GM12878 (cell line): ENCODE measurements at regions not wholly inside any gene's neighbourhood (a gene's known extent, or its start where the extent isn't known, plus 50 kb on each side); places are given as distances from the start of the nearest gene placed in this dataset.

Source experiments
- ATAC-seq: fragments of 200-7000 bp; cut with Tn5 transposase; 3 replicates; pipeline ENCODE4 v1.9.1; 2020; ENCODE audit warnings: mild to moderate bottlenecking, moderate library complexity
- BruUV-seq: library from RNA; stranded (reverse); fragments of 400-500 nt; replicated peaks from 2 replicates; lab custom pipeline; 2021; lab: Mats Ljungman, UMichigan
- CTCF ChIA-PET: fragments of 300-600 bp; sonication (Branson Sonifier 250); formaldehyde crosslinking; extraction: SDS; loops from one replicate; lab custom pipeline; 2021; ENCODE audit warnings: inconsistent platforms; lab: Yijun Ruan, JAX
- POLR2A ChIA-PET: fragments of 350-600 bp; formaldehyde crosslinking; extraction: SDS; loops from one replicate; lab custom pipeline; 2021; ENCODE audit warnings: inconsistent platforms; lab: Charles Lee
- RAD21 ChIA-PET: fragments of 300-600 bp; sonication (Branson Sonifier 250); formaldehyde crosslinking; loops from one replicate; lab custom pipeline; 2023; ENCODE audit warnings: antibody characterized with exemption; ENCODE audit not compliant: unreplicated experiment; lab: Charles Lee
- SMC1A ChIA-PET: fragments of 300-600 bp; sonication (Branson Sonifier 250); formaldehyde crosslinking; loops from one replicate; lab custom pipeline; 2023; ENCODE audit not compliant: unreplicated experiment, uncharacterized antibody; lab: Charles Lee
- DNase-seq: peaks from one replicate; pipeline ENCODE4 v3.0.0-alpha.2; 2011; ENCODE audit warnings: low read depth, low spot score
- FAIRE-seq: peaks from 3 replicates; lab custom pipeline; 2011; peaks lifted over from hg19 to GRCh38; lab: Jason Lieb, UNC
- H2AFZ ChIP-seq: 2 replicates; pipeline ENCODE4 v1.6.0; 2011; ENCODE audit warnings: low read depth, low read length, control low read depth; ENCODE audit not compliant: control insufficient read depth
- H3K27ac ChIP-seq: 2 replicates; pipeline ENCODE4 v1.5.1; 2011; ENCODE audit warnings: control low read depth; ENCODE audit not compliant: control insufficient read depth, insufficient read depth
- H3K27me3 ChIP-seq, 2 experiments: replicated peaks in 1 of 2; 2 replicates each; pipeline versions ENCODE4 v1.6.0 to v1.6.1; 2011; ENCODE audit warnings: low read length in 1 of 2; ENCODE audit not compliant: control insufficient read depth in 2 of 2, insufficient read depth in 2 of 2
- H3K36me3 ChIP-seq, 2 experiments: 2 replicates each; pipeline ENCODE4 v1.5.1; 2011; ENCODE audit warnings: low read length in 1 of 2; ENCODE audit not compliant: control insufficient read depth in 2 of 2, insufficient read depth in 2 of 2
- H3K4me1 ChIP-seq: 2 replicates; pipeline ENCODE4 v1.6.1; 2011; ENCODE audit warnings: mild to moderate bottlenecking, low read length, moderate library complexity, mixed read lengths; ENCODE audit not compliant: control insufficient read depth, insufficient read depth
- H3K4me2 ChIP-seq: 2 replicates; pipeline ENCODE4 v1.6.0; 2011; ENCODE audit warnings: control low read depth; ENCODE audit not compliant: control insufficient read depth, insufficient read depth
- H3K4me3 ChIP-seq: fragments of 200-600 bp; sonication (generic); 2 replicates; pipeline ENCODE4 v1.5.1; 2016
- H3K79me2 ChIP-seq: 2 replicates; pipeline ENCODE4 v1.6.0; 2011; ENCODE audit warnings: low read length; ENCODE audit not compliant: control insufficient read depth, insufficient read depth
- H3K9ac ChIP-seq: 2 replicates; pipeline ENCODE4 v1.8.0; 2011; ENCODE audit warnings: low read length, control low read depth, mixed read lengths; ENCODE audit not compliant: control insufficient read depth, insufficient read depth
- H3K9me3 ChIP-seq: replicated peaks from 3 replicates; pipeline ENCODE4 v1.5.1; 2011; ENCODE audit warnings: mild to moderate bottlenecking, low read length; ENCODE audit not compliant: control insufficient read depth, insufficient read depth
- H4K20me1 ChIP-seq: 2 replicates; pipeline ENCODE4 v1.6.0; 2011; ENCODE audit not compliant: control insufficient read depth, insufficient read depth
- ATF7 ChIP-seq: fragments of 450-650 bp; IDR thresholded peaks from 2 replicates; pipeline ENCODE4 v1.6.1; 2016; ENCODE audit warnings: low read depth, mild to moderate bottlenecking
- CREM ChIP-seq: IDR thresholded peaks from 2 replicates; pipeline ENCODE4 v1.6.1; 2014; ENCODE audit warnings: antibody characterized with exemption, low read depth
- EP300 ChIP-seq, 2 experiments: fragments of 150-350 bp in 1 of 2; IDR thresholded peaks; 2 replicates each; pipeline ENCODE4 v1.6.1; 2011 to 2012; ENCODE audit warnings: low read depth in 2 of 2, low read length in 2 of 2, borderline replicate concordance in 1 of 2, improper control_type of control experiment in 1 of 2, inconsistent platforms in 1 of 2; ENCODE audit not compliant: control insufficient read depth in 1 of 2
- JUNB ChIP-seq: IDR thresholded peaks from 2 replicates; pipeline ENCODE4 v1.6.1; 2016; ENCODE audit warnings: antibody characterized with exemption, mild to moderate bottlenecking
- NFYB ChIP-seq: IDR thresholded peaks from 2 replicates; pipeline ENCODE4 v1.6.1; 2011; ENCODE audit warnings: low read depth, mild to moderate bottlenecking, low read length, improper control_type of control experiment, moderate library complexity; ENCODE audit not compliant: insufficient read depth
- SREBF2 ChIP-seq: IDR thresholded peaks from 2 replicates; pipeline ENCODE4 v1.6.1; 2012; ENCODE audit warnings: mild to moderate bottlenecking, low read length
- WGBS: methylation state at CpG from one replicate; pipeline ENCODE4 v1.1.6; 2016; ENCODE audit warnings: low lambda C conversion rate; ENCODE audit not compliant: insufficient replicate concordance, insufficient coverage; ENCODE audit errors: missing lambda C conversion rate; 5-methylcytosine and 5-hydroxymethylcytosine counted together
- in situ Hi-C: fragments of 300-500 bp; cut with MboI; formaldehyde crosslinking; loops from 9 replicates; pipeline ENCODE4 v1.14.3; 2018; ENCODE audit warnings: mixed read lengths
- intact Hi-C: fragments of 100-400 bp; cut with micrococcal nuclease; formaldehyde crosslinking; loops from one replicate; pipeline ENCODE4 v1.14.2; 2022; ENCODE audit not compliant: unreplicated experiment
- TF ChIP-seq, protein P1 (sequence below), 3 experiments: IDR thresholded peaks in 2 of 3; conservative IDR thresholded peaks in 1 of 3; 2 replicates each; pipeline ENCODE4 v1.5.1; 2011; ENCODE audit warnings: low read depth in 3 of 3, low read length in 3 of 3, mild to moderate bottlenecking in 3 of 3, control low read depth in 2 of 3, moderate library complexity in 2 of 3, inconsistent platforms in 1 of 3, mixed read lengths in 1 of 3; ENCODE audit not compliant: control insufficient read depth in 2 of 3, insufficient read depth in 1 of 3; ENCODE audit errors: extremely low read depth in 1 of 3
- TF ChIP-seq, protein P2 (sequence below): IDR thresholded peaks from 2 replicates; pipeline ENCODE4 v1.6.1; 2011; ENCODE audit warnings: low read depth, low read length, improper control_type of control experiment, borderline replicate concordance
- TF ChIP-seq, protein P3 (sequence below): fragments of 450-650 bp; IDR thresholded peaks from 2 replicates; pipeline ENCODE4 v1.6.1; 2017; ENCODE audit warnings: mild to moderate bottlenecking, moderate library complexity

DNA sequence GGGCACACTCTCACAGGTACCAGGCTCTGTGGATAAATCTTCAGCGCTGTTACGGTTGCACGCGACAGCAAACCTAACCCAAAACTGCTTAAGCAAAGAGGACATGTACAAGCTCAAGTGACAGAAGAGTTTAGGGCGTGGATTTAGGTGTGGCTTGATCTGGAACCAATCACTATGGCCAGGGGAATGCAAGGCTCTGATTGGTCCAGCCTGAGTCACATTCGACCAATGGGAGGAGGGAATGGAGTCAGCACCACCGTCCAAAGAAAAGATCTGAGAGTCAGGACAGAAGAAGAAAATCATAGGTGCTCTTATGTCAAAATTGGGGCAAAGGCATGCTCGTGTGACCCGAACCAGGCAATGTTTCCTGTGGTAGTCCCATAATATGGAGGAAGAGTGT is 139.0 kb downstream of the TRIM43 start (continued):
- TF ChIP-seq EP300 (IDR thresholded peaks at IDR 0.05; ENCODE audit: borderline replicate concordance in 1 of 2, control insufficient read depth in 1 of 2, low read depth in 2 of 2, low read length in 2 of 2) (no peak), ATF7 (no peak), SREBF2 (no peak)
- TF ChIP-seq, protein P1, sequence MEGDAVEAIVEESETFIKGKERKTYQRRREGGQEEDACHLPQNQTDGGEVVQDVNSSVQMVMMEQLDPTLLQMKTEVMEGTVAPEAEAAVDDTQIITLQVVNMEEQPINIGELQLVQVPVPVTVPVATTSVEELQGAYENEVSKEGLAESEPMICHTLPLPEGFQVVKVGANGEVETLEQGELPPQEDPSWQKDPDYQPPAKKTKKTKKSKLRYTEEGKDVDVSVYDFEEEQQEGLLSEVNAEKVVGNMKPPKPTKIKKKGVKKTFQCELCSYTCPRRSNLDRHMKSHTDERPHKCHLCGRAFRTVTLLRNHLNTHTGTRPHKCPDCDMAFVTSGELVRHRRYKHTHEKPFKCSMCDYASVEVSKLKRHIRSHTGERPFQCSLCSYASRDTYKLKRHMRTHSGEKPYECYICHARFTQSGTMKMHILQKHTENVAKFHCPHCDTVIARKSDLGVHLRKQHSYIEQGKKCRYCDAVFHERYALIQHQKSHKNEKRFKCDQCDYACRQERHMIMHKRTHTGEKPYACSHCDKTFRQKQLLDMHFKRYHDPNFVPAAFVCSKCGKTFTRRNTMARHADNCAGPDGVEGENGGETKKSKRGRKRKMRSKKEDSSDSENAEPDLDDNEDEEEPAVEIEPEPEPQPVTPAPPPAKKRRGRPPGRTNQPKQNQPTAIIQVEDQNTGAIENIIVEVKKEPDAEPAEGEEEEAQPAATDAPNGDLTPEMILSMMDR (IDR thresholded peaks at IDR 0.05 in 2 of 3, conservative IDR thresholded peaks at IDR 0.05 in 1 of 3; ENCODE audit: control insufficient read depth in 2 of 3, extremely low read depth in 1 of 3, insufficient read depth in 1 of 3, low read depth in 3 of 3, low read length in 3 of 3), result no peak
- TF ChIP-seq, protein P2, sequence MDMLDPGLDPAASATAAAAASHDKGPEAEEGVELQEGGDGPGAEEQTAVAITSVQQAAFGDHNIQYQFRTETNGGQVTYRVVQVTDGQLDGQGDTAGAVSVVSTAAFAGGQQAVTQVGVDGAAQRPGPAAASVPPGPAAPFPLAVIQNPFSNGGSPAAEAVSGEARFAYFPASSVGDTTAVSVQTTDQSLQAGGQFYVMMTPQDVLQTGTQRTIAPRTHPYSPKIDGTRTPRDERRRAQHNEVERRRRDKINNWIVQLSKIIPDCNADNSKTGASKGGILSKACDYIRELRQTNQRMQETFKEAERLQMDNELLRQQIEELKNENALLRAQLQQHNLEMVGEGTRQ, result no peak

DNA sequence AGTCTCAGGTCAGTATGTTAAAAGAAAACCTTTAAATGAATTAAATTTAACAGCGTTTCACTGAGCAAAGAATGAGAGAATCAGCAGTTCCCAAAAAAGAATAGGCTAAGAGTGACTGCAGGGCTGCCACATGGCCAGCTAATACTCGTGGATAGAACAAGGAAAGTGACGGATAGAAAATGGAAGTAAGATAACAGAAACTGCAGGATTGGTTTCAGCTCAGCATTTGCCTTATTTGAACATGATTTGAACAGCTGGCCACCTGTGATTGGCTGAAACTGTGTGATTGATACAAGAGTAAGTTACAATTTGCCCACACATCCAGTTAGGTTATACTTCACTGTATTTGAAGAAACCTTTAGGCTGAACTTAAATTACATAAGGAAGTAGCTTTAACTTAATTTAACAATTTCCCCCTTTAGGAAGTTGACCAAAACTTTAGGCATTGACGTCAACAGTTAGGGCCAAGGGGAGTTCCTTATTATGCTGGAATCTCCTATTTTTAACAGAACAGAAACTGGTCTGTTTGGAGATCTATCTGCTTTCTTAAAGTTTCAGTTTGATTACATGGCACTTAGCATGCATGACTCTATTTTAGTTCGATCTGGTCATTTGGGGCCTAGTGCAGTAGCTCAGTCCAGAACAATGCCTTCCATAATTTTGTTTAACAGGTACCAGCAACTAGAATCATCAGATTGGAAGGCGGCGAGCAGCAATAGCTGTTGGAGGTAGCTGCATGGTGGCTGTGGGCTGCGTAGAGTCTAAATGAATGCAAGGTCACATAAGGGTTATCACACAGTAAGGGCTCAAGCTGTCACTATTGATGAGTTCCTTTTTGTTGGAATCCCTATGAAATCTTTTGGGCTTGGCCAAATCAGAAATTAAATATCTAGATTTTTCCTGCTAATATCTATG is 143.4 kb downstream of the TRIM43 start:
- H3K9me3 ChIP-seq, result no peaks in the 10 kb centered on the region
- TF ChIP-seq SREBF2 (no peak), NFYB (no peak), CREM (peak; percentile 18; the same call in 1 of the 2 replicates), JUNB (peak; percentile 40; the same call in 1 of the 2 replicates)
- TF ChIP-seq, protein P3, sequence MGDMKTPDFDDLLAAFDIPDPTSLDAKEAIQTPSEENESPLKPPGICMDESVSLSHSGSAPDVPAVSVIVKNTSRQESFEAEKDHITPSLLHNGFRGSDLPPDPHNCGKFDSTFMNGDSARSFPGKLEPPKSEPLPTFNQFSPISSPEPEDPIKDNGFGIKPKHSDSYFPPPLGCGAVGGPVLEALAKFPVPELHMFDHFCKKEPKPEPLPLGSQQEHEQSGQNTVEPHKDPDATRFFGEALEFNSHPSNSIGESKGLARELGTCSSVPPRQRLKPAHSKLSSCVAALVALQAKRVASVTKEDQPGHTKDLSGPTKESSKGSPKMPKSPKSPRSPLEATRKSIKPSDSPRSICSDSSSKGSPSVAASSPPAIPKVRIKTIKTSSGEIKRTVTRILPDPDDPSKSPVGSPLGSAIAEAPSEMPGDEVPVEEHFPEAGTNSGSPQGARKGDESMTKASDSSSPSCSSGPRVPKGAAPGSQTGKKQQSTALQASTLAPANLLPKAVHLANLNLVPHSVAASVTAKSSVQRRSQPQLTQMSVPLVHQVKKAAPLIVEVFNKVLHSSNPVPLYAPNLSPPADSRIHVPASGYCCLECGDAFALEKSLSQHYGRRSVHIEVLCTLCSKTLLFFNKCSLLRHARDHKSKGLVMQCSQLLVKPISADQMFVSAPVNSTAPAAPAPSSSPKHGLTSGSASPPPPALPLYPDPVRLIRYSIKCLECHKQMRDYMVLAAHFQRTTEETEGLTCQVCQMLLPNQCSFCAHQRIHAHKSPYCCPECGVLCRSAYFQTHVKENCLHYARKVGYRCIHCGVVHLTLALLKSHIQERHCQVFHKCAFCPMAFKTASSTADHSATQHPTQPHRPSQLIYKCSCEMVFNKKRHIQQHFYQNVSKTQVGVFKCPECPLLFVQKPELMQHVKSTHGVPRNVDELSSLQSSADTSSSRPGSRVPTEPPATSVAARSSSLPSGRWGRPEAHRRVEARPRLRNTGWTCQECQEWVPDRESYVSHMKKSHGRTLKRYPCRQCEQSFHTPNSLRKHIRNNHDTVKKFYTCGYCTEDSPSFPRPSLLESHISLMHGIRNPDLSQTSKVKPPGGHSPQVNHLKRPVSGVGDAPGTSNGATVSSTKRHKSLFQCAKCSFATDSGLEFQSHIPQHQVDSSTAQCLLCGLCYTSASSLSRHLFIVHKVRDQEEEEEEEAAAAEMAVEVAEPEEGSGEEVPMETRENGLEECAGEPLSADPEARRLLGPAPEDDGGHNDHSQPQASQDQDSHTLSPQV, result no peak

More for the DNA sequence above, 143.4 kb downstream of the TRIM43 start:
- intact Hi-C loops (no loop called here), in situ Hi-C loops (loop anchor here (5.0 kb wide), 1 partner anchor 333 kb away; the partner anchor contains the start of gene FAHD2A)
- FAIRE-seq (no peak), DNase-seq (no peak), ATAC-seq (peak; percentile 76)
- Histone ChIP-seq H3K27me3 (no peaks in the 10 kb centered on the region; a peak in 1 of 4 replicates), H3K4me3 (no peak overlapping the region), H3K4me2 (no peak overlapping the region), H2AFZ (no peak overlapping the region; the same call in 1 of the 2 replicates), H3K79me2 (no peaks in the 10 kb centered on the region), H3K36me3 (no peaks in the 10 kb centered on the region), H3K4me1 (no peaks in the 10 kb centered on the region), H4K20me1 (no peaks in the 10 kb centered on the region), H3K9ac (no peak overlapping the region), H3K27ac (no peak overlapping the region)
- RAD21 ChIA-PET, result no interaction called here
- SMC1A ChIA-PET, result no interaction called here
- 40% methylated on average over 8 of the region's 8 CpGs for WGBS
- BruUV-seq, result no TSS peak
- POLR2A ChIA-PET, result no interaction called here
- CTCF ChIA-PET, result interaction anchor here (1.0 kb wide), 1 partner anchor 346 kb away, joined by 3 read pairs; no protein-coding TSS in a partner anchor
